ENCODE measurements at regions not wholly inside any gene's neighbourhood (a gene's known extent, or its start where the extent isn't known, plus 50 kb on each side); places are given as distances from the start of the nearest gene placed in this dataset.
A peak's percentile ranks its signal among the peaks of the same experiment; 100 is the strongest.

- TF ChIP-seq, protein P1, sequence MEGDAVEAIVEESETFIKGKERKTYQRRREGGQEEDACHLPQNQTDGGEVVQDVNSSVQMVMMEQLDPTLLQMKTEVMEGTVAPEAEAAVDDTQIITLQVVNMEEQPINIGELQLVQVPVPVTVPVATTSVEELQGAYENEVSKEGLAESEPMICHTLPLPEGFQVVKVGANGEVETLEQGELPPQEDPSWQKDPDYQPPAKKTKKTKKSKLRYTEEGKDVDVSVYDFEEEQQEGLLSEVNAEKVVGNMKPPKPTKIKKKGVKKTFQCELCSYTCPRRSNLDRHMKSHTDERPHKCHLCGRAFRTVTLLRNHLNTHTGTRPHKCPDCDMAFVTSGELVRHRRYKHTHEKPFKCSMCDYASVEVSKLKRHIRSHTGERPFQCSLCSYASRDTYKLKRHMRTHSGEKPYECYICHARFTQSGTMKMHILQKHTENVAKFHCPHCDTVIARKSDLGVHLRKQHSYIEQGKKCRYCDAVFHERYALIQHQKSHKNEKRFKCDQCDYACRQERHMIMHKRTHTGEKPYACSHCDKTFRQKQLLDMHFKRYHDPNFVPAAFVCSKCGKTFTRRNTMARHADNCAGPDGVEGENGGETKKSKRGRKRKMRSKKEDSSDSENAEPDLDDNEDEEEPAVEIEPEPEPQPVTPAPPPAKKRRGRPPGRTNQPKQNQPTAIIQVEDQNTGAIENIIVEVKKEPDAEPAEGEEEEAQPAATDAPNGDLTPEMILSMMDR (IDR thresholded peaks at IDR 0.05): peak; percentile 85
- no peak for TF ChIP-seq ZFX (IDR thresholded peaks at IDR 0.05; ENCODE audit: borderline replicate concordance)
These were observed 53.3 kb downstream of the RGS12 start for GRCh38 chr4:3346146-3346545.

All from 22Rv1 (cell line).